Esophagus squamous epithelium (tissue), 4 donors: ENCODE measurements at regions not wholly inside any gene's neighbourhood (a gene's known extent, or its start where the extent isn't known, plus 50 kb on each side); places are given as distances from the start of the nearest gene placed in this dataset.

Source experiments
- CTCF ChIP-seq, 6 experiments: fragments of 450-650 bp in 4 of 6; fragments of 200-600 bp in 2 of 6; sonication (generic) in 2 of 6; IDR thresholded peaks; one replicate each; pipeline ENCODE4 v1.5.1; 2016 to 2019; ENCODE audit warnings: antibody characterized with exemption in 6 of 6, mild to moderate bottlenecking in 4 of 6, moderate library complexity in 4 of 6
- POLR2A ChIP-seq, 4 donors: fragments of 450-650 bp; IDR thresholded peaks; one replicate each; pipeline ENCODE4 v1.6.1; 2017; ENCODE audit warnings: antibody characterized with exemption in 4 of 4, mild to moderate bottlenecking in 4 of 4, moderate library complexity in 3 of 4

GRCh38 chr2:136250131-136250530 is 132.2 kb upstream of the CXCR4 start:
- no peak for TF ChIP-seq POLR2A (IDR thresholded peaks at IDR 0.05)
- no peak for TF ChIP-seq CTCF (IDR thresholded peaks at IDR 0.05)
